Panc1 (cell line): ENCODE measurements at regions not wholly inside any gene's neighbourhood (a gene's known extent, or its start where the extent isn't known, plus 50 kb on each side); places are given as distances from the start of the nearest gene placed in this dataset.

Source experiments
- CTCF ChIP-seq: fragments of 450-650 bp; IDR thresholded peaks from 2 replicates; pipeline ENCODE4 v1.5.1; 2017; ENCODE audit warnings: mild to moderate bottlenecking
- POLR2AphosphoS5 ChIP-seq: IDR thresholded peaks from 2 replicates; pipeline ENCODE4 v1.6.1; 2012; ENCODE audit warnings: mild to moderate bottlenecking, low read depth, low read length, moderate library complexity
- TCF7L2 ChIP-seq: IDR thresholded peaks from 2 replicates; pipeline ENCODE4 v1.6.1; 2011; ENCODE audit warnings: mild to moderate bottlenecking, low read depth, low read length, inconsistent platforms

- TF ChIP-seq CTCF, result no peak
- no peak for TF ChIP-seq TCF7L2
- TF ChIP-seq POLR2AphosphoS5, result no peak
These were observed 933.5 kb upstream of the EEF2KMT start for GRCh38 chr16:6031102-6031501.
